Peyer's patch (tissue), 4 donors: ENCODE measurements at regions not wholly inside any gene's neighbourhood (a gene's known extent, or its start where the extent isn't known, plus 50 kb on each side); places are given as distances from the start of the nearest gene placed in this dataset.

ENCODE experiments used
- POLR2A ChIP-seq, 2 donors: fragments of 450-650 bp; IDR thresholded peaks; one replicate each; pipeline ENCODE4 v1.5.1; 2017; ENCODE audit warnings: antibody characterized with exemption in 2 of 2, mild to moderate bottlenecking in 2 of 2, moderate library complexity in 2 of 2
- TF ChIP-seq, protein P1 (sequence below), 6 experiments: fragments of 450-650 bp in 4 of 6; fragments of 200-600 bp in 2 of 6; sonication (generic) in 1 of 6; IDR thresholded peaks; one replicate each; pipeline ENCODE4 v1.5.1; 2017 to 2019; ENCODE audit warnings: antibody characterized with exemption in 6 of 6, mild to moderate bottlenecking in 3 of 6, moderate library complexity in 1 of 6

DNA sequence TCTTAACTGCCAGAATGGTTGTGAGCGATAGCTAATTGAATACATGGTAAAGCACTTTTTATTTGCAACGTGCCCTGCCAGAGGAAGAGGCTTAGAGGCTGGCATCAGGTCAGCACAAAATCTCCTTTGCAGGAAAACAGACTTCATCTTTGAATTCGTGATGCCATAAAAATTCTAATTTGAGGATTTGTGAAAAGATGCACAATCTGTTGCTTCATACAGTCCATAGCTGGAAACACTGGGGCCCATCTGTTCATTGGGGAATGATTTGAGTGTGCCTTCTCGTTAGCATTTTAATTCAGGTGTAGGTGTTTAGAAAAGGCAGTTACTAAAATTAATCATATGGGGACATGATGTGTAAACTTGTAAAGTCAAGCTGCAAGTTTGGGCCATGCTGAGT lies 876.0 kb downstream of the SLC4A3 start:
- no peak for TF ChIP-seq POLR2A (IDR thresholded peaks at IDR 0.05)
- TF ChIP-seq, protein P1, sequence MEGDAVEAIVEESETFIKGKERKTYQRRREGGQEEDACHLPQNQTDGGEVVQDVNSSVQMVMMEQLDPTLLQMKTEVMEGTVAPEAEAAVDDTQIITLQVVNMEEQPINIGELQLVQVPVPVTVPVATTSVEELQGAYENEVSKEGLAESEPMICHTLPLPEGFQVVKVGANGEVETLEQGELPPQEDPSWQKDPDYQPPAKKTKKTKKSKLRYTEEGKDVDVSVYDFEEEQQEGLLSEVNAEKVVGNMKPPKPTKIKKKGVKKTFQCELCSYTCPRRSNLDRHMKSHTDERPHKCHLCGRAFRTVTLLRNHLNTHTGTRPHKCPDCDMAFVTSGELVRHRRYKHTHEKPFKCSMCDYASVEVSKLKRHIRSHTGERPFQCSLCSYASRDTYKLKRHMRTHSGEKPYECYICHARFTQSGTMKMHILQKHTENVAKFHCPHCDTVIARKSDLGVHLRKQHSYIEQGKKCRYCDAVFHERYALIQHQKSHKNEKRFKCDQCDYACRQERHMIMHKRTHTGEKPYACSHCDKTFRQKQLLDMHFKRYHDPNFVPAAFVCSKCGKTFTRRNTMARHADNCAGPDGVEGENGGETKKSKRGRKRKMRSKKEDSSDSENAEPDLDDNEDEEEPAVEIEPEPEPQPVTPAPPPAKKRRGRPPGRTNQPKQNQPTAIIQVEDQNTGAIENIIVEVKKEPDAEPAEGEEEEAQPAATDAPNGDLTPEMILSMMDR (IDR thresholded peaks at IDR 0.05): no peak
